ENCODE measurements at regions not wholly inside any gene's neighbourhood (a gene's known extent, or its start where the extent isn't known, plus 50 kb on each side); places are given as distances from the start of the nearest gene placed in this dataset.

GRCh38 chr2:198268519-198268918, 464.1 kb downstream of the PLCL1 start:
- TF ChIP-seq, protein P1, sequence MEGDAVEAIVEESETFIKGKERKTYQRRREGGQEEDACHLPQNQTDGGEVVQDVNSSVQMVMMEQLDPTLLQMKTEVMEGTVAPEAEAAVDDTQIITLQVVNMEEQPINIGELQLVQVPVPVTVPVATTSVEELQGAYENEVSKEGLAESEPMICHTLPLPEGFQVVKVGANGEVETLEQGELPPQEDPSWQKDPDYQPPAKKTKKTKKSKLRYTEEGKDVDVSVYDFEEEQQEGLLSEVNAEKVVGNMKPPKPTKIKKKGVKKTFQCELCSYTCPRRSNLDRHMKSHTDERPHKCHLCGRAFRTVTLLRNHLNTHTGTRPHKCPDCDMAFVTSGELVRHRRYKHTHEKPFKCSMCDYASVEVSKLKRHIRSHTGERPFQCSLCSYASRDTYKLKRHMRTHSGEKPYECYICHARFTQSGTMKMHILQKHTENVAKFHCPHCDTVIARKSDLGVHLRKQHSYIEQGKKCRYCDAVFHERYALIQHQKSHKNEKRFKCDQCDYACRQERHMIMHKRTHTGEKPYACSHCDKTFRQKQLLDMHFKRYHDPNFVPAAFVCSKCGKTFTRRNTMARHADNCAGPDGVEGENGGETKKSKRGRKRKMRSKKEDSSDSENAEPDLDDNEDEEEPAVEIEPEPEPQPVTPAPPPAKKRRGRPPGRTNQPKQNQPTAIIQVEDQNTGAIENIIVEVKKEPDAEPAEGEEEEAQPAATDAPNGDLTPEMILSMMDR (IDR thresholded peaks at IDR 0.05): no peak
- TF ChIP-seq POLR2A (IDR thresholded peaks at IDR 0.05): no peak
